HCT116 (cell line): ENCODE measurements at regions not wholly inside any gene's neighbourhood (a gene's known extent, or its start where the extent isn't known, plus 50 kb on each side); places are given as distances from the start of the nearest gene placed in this dataset.
"Not testable (repeated sequence)": the region's sequence is repeated elsewhere in the genome, so short reads cannot be mapped to it uniquely, and the experiment has no call there.

Source experiments
- ATAC-seq: fragments of 200-7000 bp; cut with Tn5 transposase; 2 replicates; pipeline ENCODE4 v1.9.1; 2020; ENCODE audit warnings: mild to moderate bottlenecking, moderate library complexity
- BruUV-seq: library from RNA; stranded (reverse); fragments of 400-500 nt; replicated peaks from 2 replicates; lab custom pipeline; 2021; lab: Mats Ljungman, UMichigan
- CTCF ChIA-PET: fragments of 300-600 bp; sonication (Branson Sonifier 250); formaldehyde crosslinking; loops from one replicate; lab custom pipeline; 2021; ENCODE audit warnings: antibody characterized with exemption; lab: Charles Lee
- POLR2A ChIA-PET: fragments of 300-600, 350-600 bp; sonication (Branson Sonifier 250); formaldehyde crosslinking; loops from one replicate; lab custom pipeline; 2021; ENCODE audit warnings: antibody characterized with exemption; lab: Charles Lee
- RAD21 ChIA-PET, 2 experiments: fragments of 300-600 bp; sonication (Branson Sonifier 250); formaldehyde crosslinking; loops; one replicate each; lab custom pipeline; 2023; ENCODE audit warnings: low total read pairs in 2 of 2; ENCODE audit not compliant: uncharacterized antibody in 2 of 2, unreplicated experiment in 2 of 2, low non-redundant PET in 1 of 2; lab: Charles Lee
- DNase-seq: peaks from one replicate; pipeline ENCODE4 v3.0.0-alpha.2; 2010; ENCODE audit warnings: low read depth, low spot score
- H2AFZ ChIP-seq: fragments of 200-600 bp; shearing (Covaris generic), sonication (generic); 2 replicates; pipeline ENCODE4 v1.6.1; 2017; ENCODE audit warnings: low read depth, mixed run types, mixed read lengths, antibody characterized with exemption, low read length; ENCODE audit not compliant: poor library complexity, severe bottlenecking
- H3K27ac ChIP-seq: 2 replicates; pipeline ENCODE4 v1.5.1; 2012; ENCODE audit warnings: low read depth, low read length
- H3K27me3 ChIP-seq: fragments of 200-600 bp; sonication (generic); 2 replicates; pipeline ENCODE4 v1.6.1; 2016; ENCODE audit warnings: mixed run types, low read length, mixed read lengths; ENCODE audit not compliant: insufficient read depth
- H3K36me3 ChIP-seq, 2 experiments: fragments of 200-500 bp in 1 of 2; fragments of 200-600 bp in 1 of 2; sonication (Bioruptor generic) in 1 of 2; sonication (generic) in 1 of 2; 2 replicates each; pipeline versions ENCODE4 v1.5.1 to v1.6.1; 2014 to 2016; ENCODE audit warnings: low read length in 2 of 2, inconsistent platforms in 1 of 2, mixed read lengths in 1 of 2, mixed run types in 1 of 2; ENCODE audit not compliant: insufficient read depth in 2 of 2, control insufficient read depth in 1 of 2
- H3K4me1 ChIP-seq, 2 experiments: fragments of 200-600 bp in 1 of 2; sonication (generic) in 1 of 2; 2 replicates each; pipeline versions ENCODE4 v1.5.1 to v1.6.1; 2012 to 2017; ENCODE audit warnings: low read length in 2 of 2, inconsistent platforms in 1 of 2, mild to moderate bottlenecking in 1 of 2, mixed read lengths in 1 of 2, mixed run types in 1 of 2, moderate library complexity in 1 of 2; ENCODE audit not compliant: insufficient read depth in 2 of 2, control insufficient read depth in 1 of 2
- H3K4me2 ChIP-seq: fragments of 200-600 bp; sonication (generic); 2 replicates; pipeline ENCODE4 v1.6.1; 2017; ENCODE audit warnings: mixed run types, low read length, mixed read lengths
- H3K4me3 ChIP-seq, 2 experiments: fragments of 200-600 bp in 1 of 2; sonication (generic) in 1 of 2; replicated peaks in 1 of 2; 2 replicates each; pipeline ENCODE4 v1.5.1; 2011 to 2016; ENCODE audit warnings: low read length in 2 of 2, control low read depth in 1 of 2, low read depth in 1 of 2, mild to moderate bottlenecking in 1 of 2, mixed read lengths in 1 of 2, mixed run types in 1 of 2
- H3K79me2 ChIP-seq: fragments of 200-600 bp; sonication (generic); 2 replicates; pipeline ENCODE4 v1.6.1; 2017; ENCODE audit warnings: mild to moderate bottlenecking, mixed run types, low read length, moderate library complexity, mixed read lengths; ENCODE audit not compliant: insufficient read depth
- H3K9ac ChIP-seq: fragments of 200-600 bp; sonication (generic); 2 replicates; pipeline ENCODE4 v1.6.1; 2016; ENCODE audit warnings: low read length, mixed read lengths
- H3K9me2 ChIP-seq: fragments of 200-600 bp; sonication (generic), shearing (Covaris generic); 2 replicates; pipeline ENCODE4 v1.6.1; 2017; ENCODE audit warnings: mixed run types, mild to moderate bottlenecking, moderate library complexity; ENCODE audit not compliant: insufficient read depth
- H3K9me3 ChIP-seq, 2 experiments: fragments of 200-500 bp in 1 of 2; fragments of 200-600 bp in 1 of 2; sonication (Bioruptor generic) in 1 of 2; sonication (generic) in 1 of 2; 2 replicates each; pipeline ENCODE4 v1.6.1; 2014 to 2017; ENCODE audit warnings: low read length in 2 of 2, mixed read lengths in 2 of 2, inconsistent platforms in 1 of 2, low read depth in 1 of 2, mild to moderate bottlenecking in 1 of 2, mixed run types in 1 of 2, moderate library complexity in 1 of 2; ENCODE audit not compliant: control insufficient read depth in 1 of 2, insufficient read depth in 1 of 2
- H4K20me1 ChIP-seq: fragments of 200-600 bp; sonication (generic), shearing (Covaris generic); 2 replicates; pipeline ENCODE4 v1.6.1; 2017; ENCODE audit warnings: mixed run types, mild to moderate bottlenecking, moderate library complexity; ENCODE audit not compliant: insufficient read depth
- EZH2 ChIP-seq: fragments of 200-600 bp; sonication (generic); IDR thresholded peaks from 2 replicates; pipeline ENCODE4 v1.6.1; 2017; ENCODE audit warnings: antibody characterized with exemption, mixed run types
- FOSL1 ChIP-seq: IDR thresholded peaks from 2 replicates; pipeline ENCODE4 v1.6.1; 2012; ENCODE audit warnings: low read depth
- POLR2AphosphoS5 ChIP-seq: IDR thresholded peaks from 2 replicates; pipeline ENCODE4 v1.6.1; 2011; ENCODE audit warnings: mild to moderate bottlenecking, low read depth, low read length, moderate library complexity
- TCF7L2 ChIP-seq: IDR thresholded peaks from 2 replicates; pipeline ENCODE4 v1.7.0; 2011; ENCODE audit warnings: borderline replicate concordance, inconsistent platforms; ENCODE audit not compliant: insufficient read depth, insufficient read length; ENCODE audit errors: extremely low read depth
- ZNF274 ChIP-seq: fragments of 200-500 bp; sonication (Bioruptor generic); IDR thresholded peaks from 2 replicates; pipeline ENCODE4 v1.6.1; 2014; ENCODE audit warnings: mild to moderate bottlenecking, low read depth, low read length, inconsistent platforms
- intact Hi-C: fragments of 100-400 bp; cut with micrococcal nuclease; formaldehyde crosslinking; loops from 2 replicates; pipeline ENCODE4 v1.10.0; 2022
- TF ChIP-seq, protein P1 (sequence below), 3 experiments: fragments of 200-600 bp in 1 of 3; sonication (generic) in 1 of 3; IDR thresholded peaks in 2 of 3; conservative IDR thresholded peaks in 1 of 3; 2 replicates each; pipeline ENCODE4 v1.5.1; 2012 to 2017; ENCODE audit warnings: low read depth in 2 of 3, low read length in 2 of 3, antibody characterized with exemption in 1 of 3, borderline replicate concordance in 1 of 3, control low read depth in 1 of 3, mild to moderate bottlenecking in 1 of 3, mixed read lengths in 1 of 3, mixed run types in 1 of 3, moderate library complexity in 1 of 3; ENCODE audit not compliant: insufficient read depth in 1 of 3
- TF ChIP-seq, protein P2 (sequence below): IDR thresholded peaks from 2 replicates; pipeline ENCODE4 v1.6.1; 2012; ENCODE audit warnings: low read depth
- TF ChIP-seq, protein P3 (sequence below): IDR thresholded peaks from 2 replicates; pipeline ENCODE4 v1.6.1; 2012

DNA sequence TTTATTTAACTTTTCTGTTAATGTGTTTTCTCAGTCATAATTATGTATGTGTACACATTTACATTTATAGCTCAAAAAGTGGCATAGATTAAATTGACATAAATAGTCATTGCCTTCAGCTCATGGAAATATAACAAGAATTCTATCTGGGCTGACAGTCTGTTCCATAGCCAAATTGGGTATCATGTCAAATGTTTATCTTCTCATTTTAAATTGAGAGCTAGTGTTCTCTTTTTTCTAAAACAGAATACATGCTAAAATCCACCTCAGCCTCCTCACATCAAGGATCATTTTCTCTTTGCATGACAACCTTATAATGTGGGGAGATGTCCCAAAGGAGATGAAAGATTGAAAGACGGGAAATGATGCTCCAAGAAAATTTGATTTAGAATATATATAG lies 144.1 kb upstream of the BCHE start:
- BruUV-seq: no TSS peak

DNA sequence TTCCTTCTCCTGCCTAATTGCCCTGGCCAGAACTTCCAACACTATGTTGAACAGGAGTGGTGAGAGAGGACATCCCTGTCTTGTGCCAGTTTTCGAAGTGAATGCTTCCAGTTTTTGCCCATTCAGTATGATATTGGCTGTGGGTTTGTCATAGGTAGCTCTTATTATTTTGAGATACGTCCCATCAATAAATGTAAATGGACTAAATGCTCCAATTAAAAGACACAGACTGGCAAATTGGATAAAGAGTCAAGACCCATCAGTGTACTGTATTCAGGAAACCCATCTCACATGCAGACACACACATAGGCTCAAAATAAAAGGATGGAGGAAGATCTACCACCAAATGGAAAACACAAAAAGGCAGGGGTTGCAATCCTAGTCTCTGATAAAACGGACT lies 123.6 kb upstream of the BCHE start:
- H3K9me2 ChIP-seq, H4K20me1 ChIP-seq, ATAC-seq, H2AFZ ChIP-seq, DNase-seq, BruUV-seq, H3K79me2 ChIP-seq, CTCF ChIA-PET, H3K9ac ChIP-seq, H3K4me3 ChIP-seq, POLR2A ChIA-PET, H3K27me3 ChIP-seq, H3K4me1 ChIP-seq, H3K4me2 ChIP-seq, H3K36me3 ChIP-seq, RAD21 ChIA-PET, intact Hi-C loops, H3K27ac ChIP-seq, H3K9me3 ChIP-seq: not testable (repeated sequence)

More for the DNA sequence above, 144.1 kb upstream of the BCHE start:
- no peaks in the 10 kb centered on the region for H3K9me3 ChIP-seq
- no peaks in the 10 kb centered on the region for H3K79me2 ChIP-seq
- DNase-seq (no peak), ATAC-seq (no peak)
- TF ChIP-seq EZH2 (no peak), FOSL1 (no peak), ZNF274 (no peak), TCF7L2 (no peak), POLR2AphosphoS5 (no peak)
- TF ChIP-seq, protein P1, sequence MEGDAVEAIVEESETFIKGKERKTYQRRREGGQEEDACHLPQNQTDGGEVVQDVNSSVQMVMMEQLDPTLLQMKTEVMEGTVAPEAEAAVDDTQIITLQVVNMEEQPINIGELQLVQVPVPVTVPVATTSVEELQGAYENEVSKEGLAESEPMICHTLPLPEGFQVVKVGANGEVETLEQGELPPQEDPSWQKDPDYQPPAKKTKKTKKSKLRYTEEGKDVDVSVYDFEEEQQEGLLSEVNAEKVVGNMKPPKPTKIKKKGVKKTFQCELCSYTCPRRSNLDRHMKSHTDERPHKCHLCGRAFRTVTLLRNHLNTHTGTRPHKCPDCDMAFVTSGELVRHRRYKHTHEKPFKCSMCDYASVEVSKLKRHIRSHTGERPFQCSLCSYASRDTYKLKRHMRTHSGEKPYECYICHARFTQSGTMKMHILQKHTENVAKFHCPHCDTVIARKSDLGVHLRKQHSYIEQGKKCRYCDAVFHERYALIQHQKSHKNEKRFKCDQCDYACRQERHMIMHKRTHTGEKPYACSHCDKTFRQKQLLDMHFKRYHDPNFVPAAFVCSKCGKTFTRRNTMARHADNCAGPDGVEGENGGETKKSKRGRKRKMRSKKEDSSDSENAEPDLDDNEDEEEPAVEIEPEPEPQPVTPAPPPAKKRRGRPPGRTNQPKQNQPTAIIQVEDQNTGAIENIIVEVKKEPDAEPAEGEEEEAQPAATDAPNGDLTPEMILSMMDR (IDR thresholded peaks at IDR 0.05 in 2 of 3, conservative IDR thresholded peaks at IDR 0.05 in 1 of 3; ENCODE audit: borderline replicate concordance in 1 of 3, insufficient read depth in 1 of 3, low read depth in 2 of 3, low read length in 2 of 3): no peak
- TF ChIP-seq, protein P2, sequence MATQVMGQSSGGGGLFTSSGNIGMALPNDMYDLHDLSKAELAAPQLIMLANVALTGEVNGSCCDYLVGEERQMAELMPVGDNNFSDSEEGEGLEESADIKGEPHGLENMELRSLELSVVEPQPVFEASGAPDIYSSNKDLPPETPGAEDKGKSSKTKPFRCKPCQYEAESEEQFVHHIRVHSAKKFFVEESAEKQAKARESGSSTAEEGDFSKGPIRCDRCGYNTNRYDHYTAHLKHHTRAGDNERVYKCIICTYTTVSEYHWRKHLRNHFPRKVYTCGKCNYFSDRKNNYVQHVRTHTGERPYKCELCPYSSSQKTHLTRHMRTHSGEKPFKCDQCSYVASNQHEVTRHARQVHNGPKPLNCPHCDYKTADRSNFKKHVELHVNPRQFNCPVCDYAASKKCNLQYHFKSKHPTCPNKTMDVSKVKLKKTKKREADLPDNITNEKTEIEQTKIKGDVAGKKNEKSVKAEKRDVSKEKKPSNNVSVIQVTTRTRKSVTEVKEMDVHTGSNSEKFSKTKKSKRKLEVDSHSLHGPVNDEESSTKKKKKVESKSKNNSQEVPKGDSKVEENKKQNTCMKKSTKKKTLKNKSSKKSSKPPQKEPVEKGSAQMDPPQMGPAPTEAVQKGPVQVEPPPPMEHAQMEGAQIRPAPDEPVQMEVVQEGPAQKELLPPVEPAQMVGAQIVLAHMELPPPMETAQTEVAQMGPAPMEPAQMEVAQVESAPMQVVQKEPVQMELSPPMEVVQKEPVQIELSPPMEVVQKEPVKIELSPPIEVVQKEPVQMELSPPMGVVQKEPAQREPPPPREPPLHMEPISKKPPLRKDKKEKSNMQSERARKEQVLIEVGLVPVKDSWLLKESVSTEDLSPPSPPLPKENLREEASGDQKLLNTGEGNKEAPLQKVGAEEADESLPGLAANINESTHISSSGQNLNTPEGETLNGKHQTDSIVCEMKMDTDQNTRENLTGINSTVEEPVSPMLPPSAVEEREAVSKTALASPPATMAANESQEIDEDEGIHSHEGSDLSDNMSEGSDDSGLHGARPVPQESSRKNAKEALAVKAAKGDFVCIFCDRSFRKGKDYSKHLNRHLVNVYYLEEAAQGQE: no peak
- TF ChIP-seq, protein P3, sequence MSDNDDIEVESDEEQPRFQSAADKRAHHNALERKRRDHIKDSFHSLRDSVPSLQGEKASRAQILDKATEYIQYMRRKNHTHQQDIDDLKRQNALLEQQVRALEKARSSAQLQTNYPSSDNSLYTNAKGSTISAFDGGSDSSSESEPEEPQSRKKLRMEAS: no peak
- CTCF ChIA-PET: no interaction called here
- H3K4me1 ChIP-seq: no peaks in the 10 kb centered on the region
- no peaks in the 10 kb centered on the region for H4K20me1 ChIP-seq
- POLR2A ChIA-PET: no interaction called here
- no peak overlapping the region for H3K4me3 ChIP-seq
- H3K36me3 ChIP-seq: no peaks in the 10 kb centered on the region
- no peaks in the 10 kb centered on the region for H3K9me2 ChIP-seq
- no peak overlapping the region for H3K4me2 ChIP-seq
- RAD21 ChIA-PET: no interaction called here
- H2AFZ ChIP-seq: no peak overlapping the region
- intact Hi-C loops: no loop called here
- no peak overlapping the region for H3K9ac ChIP-seq
- no peaks in the 10 kb centered on the region for H3K27me3 ChIP-seq
- H3K27ac ChIP-seq: no peak overlapping the region
